Pons (tissue), 1 donor: ENCODE measurements at regions not wholly inside any gene's neighbourhood (a gene's known extent, or its start where the extent isn't known, plus 50 kb on each side); places are given as distances from the start of the nearest gene placed in this dataset.
A peak's percentile ranks its signal among the peaks of the same experiment; 100 is the strongest.
"Not testable (repeated sequence)": the region's sequence is repeated elsewhere in the genome, so short reads cannot be mapped to it uniquely, and the experiment has no call there.

Source experiments
- DNase-seq: peaks from one replicate; pipeline ENCODE4 v3.0.0-alpha.2; 2016; ENCODE audit warnings: low spot score

GRCh38 chr18:10119991-10120390, 206.2 kb downstream of the VAPA start:
- DNase-seq, result no peak

GRCh38 chr18:10120622-10121021, 206.8 kb downstream of the VAPA start:
- DNase-seq, result no peak

DNA sequence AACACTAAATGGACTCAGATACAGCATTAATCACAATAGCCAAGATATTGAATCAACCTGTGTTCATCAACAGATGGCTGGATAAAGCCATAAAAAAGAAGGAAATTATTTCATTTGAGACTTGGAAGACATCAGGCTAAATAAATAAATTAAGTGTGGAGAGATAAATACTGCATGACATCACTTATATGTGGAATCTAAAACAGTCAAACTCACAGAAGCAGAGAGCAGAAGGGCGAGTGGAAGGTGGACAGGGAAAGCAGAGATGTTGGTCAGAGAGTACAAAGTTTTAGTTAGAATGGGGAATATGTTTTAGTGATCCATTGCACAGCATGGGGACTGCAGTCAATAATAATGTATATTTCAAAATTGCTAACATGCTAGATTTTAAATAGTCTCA, 207.2 kb downstream of the VAPA start:
- no peak for DNase-seq

DNA sequence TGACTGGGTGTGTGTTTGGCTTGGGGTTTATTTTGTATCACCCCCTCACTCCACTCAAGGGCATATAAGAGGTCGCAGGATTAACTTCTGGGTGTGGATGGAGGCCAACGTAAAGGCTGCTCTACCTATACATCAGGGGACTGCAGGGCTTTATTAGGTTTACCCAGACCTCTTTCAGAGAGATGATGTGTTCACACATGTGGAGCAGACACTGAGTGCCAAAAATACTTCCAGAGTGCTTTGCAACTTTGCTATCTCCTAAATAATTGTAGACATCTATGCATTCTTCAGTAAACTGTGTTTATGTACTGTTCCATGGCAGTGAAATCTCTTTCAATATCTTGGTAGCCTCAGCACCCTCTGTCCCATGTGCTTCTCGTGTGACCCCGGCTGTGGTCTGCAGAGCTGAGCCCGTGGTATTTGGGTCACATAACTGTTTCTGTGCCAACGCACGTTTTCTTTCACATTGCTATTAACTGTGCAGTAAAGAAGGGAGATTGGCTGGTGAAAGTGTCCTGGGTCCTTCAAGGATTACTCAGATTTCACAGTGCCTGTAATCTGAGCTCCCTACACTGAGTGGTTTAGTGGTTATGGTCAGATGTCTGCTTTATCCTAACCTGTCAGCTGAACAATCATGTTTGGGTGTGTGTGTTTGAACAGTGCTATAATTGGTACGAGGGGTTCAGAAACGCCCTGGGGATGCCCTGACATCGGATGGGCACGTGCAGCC, 208.1 kb downstream of the VAPA start:
- DNase-seq, result no peak

DNA sequence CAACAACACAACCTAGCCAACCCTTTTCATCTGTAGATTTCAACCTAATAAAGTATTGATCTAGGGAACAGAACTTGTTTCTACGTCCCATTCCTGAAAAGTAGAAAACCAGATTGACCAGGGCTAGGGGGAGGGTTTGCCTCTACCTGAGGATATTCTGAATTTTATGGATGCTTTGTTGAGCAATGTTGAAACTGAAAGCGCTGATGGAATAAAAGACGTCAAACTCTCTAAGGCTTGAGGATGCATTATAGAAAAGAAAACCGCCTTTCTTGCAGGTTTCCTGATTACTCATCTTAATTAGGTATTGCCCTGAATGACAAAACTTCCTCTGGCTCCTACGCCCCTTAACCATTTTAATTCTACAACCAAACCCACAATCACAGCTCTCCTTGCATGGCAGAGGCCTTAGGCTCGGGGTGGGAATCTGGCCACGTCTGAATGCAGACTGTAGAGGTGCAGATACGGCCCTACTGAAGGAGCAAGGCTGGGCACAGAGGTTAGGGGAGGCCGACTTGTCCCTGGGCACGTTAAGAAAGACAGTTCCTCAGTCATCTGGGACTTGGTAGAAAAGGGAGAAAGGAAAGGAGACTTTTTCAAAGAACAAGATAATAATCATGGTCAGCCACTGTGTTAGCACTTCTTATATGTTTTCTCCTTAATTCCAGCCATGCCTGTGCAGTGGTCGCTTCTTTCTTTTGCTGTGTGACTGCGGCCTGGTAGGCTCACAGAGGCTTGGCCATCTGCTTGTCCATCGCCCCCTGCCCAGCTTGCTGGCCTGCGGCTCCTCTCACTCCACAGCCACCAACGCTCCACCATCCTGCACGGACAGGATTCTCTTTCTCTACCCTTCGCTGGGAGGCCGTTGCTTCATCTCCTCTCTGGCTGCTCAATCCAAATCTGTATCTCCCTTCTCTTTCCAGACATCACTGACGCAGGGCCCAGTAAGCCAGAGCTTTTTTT, 209.5 kb downstream of the VAPA start:
- no peak for DNase-seq

DNA sequence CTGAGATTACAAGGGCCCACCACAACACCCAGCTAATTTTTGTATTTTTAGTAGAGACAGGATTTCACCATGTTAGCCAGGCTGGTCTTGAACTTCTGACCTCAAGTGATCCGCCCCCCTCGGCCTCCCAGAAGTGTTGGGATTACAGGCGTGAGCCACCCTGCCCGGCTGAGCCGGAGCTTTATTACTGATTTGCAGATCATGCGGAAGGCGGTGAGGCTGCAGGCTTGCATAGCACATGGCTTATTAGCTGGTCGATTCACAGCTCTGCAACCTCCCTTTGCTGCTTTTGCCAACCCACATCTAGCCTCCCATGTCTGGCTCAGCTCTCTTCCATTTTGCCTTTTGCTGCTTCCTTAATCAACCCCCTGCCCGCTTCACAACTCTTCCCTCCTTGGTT, 210.3 kb downstream of the VAPA start:
- no peak for DNase-seq

- no peak for DNase-seq
Observed at GRCh38 chr18:10124557-10124956, 210.7 kb downstream of the VAPA start.

DNA sequence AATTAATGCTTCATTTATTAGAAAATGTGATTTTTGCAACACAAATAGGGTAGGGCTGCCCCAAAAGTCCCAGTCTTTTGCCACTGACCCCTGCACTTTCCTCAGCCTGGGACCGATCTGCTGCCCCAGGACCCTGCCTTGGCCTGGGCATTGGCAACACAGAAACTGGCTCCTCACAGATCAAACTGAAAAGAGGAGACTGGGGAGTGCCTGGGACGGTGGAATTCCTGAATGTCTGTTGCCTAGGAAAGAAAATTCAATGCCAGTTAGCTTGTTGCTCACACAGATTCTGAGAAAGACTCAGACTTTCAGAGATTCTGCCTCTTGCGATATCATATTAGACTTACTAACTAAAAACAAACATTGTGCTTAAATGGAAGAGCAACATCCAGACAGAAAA, 211.2 kb downstream of the VAPA start:
- DNase-seq, result no peak

GRCh38 chr18:10127729-10128128, 213.9 kb downstream of the VAPA start:
- DNase-seq, result no peak

DNA sequence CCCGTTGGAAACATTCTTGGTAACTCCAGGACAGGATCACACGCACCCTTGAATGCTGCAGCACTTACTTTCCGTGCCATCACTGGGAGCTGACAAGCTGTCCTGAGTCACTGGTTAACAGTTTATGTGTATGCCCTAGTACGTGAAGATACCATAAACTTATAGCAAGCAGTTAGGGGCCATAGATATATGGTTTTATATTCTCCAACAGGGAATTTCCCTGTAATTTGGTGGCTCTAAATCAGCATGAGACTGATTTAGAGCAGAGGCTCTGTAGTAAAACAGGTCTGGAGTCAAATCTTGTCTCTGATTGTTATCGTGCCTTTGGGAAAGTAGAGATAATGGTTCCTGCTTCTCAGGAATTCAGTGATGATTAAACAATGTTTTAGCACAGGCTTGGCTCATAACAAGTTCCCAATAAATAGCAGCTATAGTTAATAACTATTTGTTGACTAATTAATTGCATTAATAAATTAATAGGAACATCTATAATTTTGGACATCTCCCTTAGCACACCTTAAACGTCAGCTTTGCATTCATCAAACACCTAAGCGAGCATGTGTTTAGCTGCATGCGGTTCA, 215.2 kb downstream of the VAPA start:
- DNase-seq, result no peak

DNA sequence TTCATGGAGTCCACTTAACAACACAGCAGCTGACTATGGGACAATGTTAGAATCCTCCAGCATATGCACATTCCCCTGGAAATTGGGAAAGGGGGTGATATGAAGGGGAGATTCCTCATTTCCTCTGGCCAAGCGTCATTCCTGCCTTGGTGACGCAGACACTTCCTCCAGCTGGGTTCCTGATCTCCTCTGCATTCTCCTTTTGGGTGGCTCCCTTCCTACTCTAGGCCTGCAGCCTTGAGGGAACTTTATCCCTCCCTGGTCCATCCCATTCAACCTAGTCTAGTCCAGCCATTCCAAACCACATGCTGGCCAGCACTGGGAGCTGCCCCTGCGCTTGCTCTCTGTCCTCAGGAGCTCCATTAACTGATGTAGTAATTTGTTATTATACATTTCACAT, 216.8 kb downstream of the VAPA start:
- DNase-seq, result no peak

DNA sequence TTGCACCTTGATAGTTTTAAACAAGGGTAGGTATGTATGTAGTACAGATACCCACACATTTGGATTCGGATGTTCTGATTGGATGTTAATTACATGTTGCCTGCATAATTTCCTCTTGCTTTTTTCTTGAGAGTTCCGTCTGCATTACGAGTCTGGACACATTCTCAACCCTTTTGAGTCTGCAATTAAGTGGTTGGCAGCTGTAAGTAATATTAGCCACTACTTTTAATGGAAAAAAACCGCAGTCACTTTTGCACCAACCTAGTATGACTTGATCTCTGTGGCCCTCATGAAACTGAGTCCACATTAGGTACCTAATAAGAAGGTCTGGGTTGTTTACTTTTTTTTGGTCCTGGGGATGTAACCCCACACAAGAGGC, 217.3 kb downstream of the VAPA start:
- peak; percentile 5 for DNase-seq

GRCh38 chr18:10131460-10132395, 217.9 kb downstream of the VAPA start:
- DNase-seq, result peak; percentile 48

GRCh38 chr18:10133516-10133915, 219.7 kb downstream of the VAPA start:
- DNase-seq, result no peak

DNA sequence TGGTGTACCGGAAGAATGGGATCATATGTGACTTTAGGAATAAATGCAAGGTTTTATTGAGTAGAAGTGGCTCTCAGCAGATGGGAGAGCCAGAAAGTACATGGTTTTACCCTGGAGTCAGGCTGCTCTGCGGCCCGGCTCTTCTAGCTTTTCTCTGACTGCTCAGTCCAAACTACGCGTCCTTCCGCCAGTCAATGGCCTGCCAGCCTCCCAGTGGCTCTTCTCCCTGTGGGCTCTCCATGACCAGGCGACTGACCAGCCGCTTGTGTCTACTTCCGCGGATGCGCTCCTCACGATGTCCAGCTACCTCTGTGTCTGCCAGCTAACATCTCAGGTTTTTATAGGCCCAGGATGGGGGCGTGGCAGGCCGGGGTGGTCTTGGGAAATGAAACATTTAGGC, 220.4 kb downstream of the VAPA start:
- DNase-seq, result no peak

GRCh38 chr18:10134749-10135148, 220.9 kb downstream of the VAPA start:
- not testable (repeated sequence) for DNase-seq

DNA sequence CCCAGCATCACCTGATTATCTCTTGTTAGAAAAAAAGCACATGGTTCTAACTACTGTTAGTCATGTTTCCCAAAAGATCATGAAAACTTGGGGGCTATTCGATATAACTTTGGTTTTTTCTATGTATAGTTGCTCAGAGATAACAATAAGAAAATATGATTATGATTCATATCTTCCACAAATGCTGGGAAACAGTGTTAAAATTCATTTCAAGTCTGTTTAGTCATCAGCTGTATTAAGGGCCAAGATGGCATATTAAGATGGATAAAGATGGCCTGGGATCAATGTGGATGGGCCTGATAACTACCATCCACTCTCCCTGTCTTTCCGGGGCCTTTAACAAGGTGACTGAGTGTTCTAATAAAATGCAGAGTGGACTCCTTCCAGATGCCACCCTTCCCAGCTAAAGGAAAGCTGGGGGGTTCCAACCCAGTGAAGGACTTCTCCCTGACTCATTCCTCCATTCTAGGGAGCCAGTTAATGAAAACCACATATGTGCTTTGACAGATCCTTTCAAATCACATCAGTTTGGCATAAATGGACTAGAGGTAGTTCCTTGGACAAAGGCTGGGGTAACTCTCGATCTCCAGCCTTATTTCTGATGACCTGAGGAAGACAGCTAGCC, 221.6 kb downstream of the VAPA start:
- no peak for DNase-seq

DNA sequence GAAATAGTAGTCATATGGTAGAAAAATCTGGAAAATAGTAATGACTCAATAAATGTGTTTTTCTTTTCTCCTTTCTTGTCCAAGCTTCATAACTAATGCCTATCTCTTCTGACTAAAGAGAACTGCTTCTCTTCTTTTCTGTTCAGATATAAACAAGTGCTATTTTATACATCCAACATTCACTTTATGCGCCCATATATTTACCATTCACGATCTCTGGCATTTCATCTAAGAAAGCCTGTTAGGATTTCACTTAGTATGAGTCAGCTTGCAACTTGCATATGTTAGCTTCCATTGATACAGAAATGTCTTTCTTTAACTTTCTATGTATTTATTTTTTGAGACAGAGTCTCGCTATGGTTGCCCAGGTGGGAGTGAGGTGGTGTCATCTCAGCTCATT, 224.9 kb downstream of the VAPA start:
- DNase-seq, result no peak

DNA sequence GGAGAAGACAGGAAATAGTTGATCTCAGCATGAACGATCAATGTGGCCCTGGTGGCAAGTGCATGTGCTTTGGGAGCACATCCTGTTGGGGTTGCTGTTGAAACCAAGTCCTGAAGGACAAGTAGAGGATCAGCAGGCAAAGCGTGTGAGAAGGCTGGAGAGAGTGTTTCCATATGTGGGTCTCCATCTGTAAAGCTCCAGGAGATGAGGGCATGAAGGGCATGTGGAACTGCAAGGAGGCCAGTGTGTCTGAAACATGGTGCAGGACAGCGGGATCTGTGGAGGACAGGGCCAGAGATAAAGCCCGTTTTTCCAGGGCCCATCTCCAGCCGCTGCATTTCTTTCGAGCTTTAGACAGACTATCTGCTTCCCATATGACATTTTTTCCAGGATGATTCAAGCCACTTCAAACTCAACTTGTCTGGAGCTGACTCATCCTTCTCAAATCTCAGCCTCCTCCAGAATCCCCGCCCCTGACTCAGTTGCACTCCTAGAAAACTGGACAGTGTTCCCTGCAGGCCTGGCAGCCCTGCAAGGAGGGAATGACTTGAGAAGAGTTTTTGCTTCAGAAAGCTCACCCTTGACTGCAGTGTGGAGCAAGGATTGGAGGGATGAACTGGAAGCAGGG, 226.1 kb downstream of the VAPA start:
- no peak for DNase-seq

DNA sequence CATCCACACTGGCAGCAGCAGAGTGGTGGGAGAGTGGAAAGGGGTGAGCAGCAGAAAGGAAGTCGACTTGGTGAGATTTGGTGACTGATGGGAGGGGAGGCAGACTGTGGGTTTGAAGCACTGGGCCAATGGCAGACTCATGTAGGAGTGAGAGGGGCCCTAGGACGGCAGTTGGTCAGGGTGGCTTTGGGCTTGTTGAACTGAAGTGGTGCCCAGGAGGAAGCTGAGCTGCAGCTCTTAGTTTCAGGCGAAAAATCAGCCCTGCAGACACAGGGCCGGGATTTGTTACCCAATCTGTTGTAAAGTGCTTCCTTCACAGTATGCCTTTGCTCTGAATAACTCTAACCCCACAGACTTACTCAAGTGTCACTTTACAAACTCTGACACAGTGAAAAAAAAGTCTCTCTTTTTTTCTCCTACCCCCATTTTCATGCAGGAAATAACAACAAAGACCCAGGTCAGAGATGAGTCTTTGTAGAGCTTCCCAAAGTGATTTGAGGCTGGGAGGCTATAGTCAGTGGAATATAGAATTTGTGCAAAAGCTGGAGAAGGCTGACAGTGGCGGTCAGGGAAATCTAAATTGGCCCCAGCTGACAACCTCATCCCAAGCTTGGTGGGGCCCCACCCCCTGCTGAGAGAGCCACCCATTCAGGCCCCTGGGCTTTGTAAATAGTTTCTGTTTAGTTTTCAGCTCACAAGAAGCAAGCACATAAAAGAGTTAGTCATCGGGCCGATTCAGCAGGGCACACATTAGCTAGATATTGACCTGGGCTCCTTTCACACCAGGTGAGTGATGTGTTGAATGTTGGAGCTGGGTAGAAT, 226.9 kb downstream of the VAPA start:
- no peak for DNase-seq
